Sigmoid colon (tissue), 4 donors: ENCODE measurements at regions not wholly inside any gene's neighbourhood (a gene's known extent, or its start where the extent isn't known, plus 50 kb on each side); places are given as distances from the start of the nearest gene placed in this dataset.
"Not testable (repeated sequence)": the region's sequence is repeated elsewhere in the genome, so short reads cannot be mapped to it uniquely, and the experiment has no call there.

Experiments
- CTCF ChIP-seq, 4 experiments: fragments of 450-650 bp in 3 of 4; fragments of 200-600 bp in 1 of 4; IDR thresholded peaks; one replicate each; pipeline ENCODE4 v1.5.1; 2016 to 2019; ENCODE audit warnings: antibody characterized with exemption in 4 of 4, mild to moderate bottlenecking in 3 of 4, moderate library complexity in 2 of 4
- EP300 ChIP-seq, 4 donors: sonication (generic); formaldehyde crosslinking; IDR thresholded peaks; one replicate each; pipeline ENCODE4 v1.6.1; 2017; ENCODE audit warnings: antibody characterized with exemption in 4 of 4

GRCh38 chr21:6066320-6066985 is 4454.9 kb upstream of the TPTE start:
- TF ChIP-seq CTCF, EP300 (IDR thresholded peaks at IDR 0.05): not testable (repeated sequence)
